MM.1S (cell line): ENCODE measurements at regions not wholly inside any gene's neighbourhood (a gene's known extent, or its start where the extent isn't known, plus 50 kb on each side); places are given as distances from the start of the nearest gene placed in this dataset.

Experiments
- DNase-seq: peaks from one replicate; pipeline ENCODE4 v3.0.0-alpha.2; 2015
- H2AFZ ChIP-seq: fragments of 300-600 bp; sonication (generic); 2 replicates; pipeline ENCODE4 v1.6.0; 2016; ENCODE audit warnings: antibody characterized with exemption, low read length
- H3F3A ChIP-seq: fragments of 300-600 bp; sonication (generic); 2 replicates; pipeline ENCODE4 v1.6.1; 2016; ENCODE audit warnings: mild to moderate bottlenecking, antibody characterized with exemption, low read length, moderate library complexity, mixed read lengths; ENCODE audit not compliant: insufficient read depth
- H3K27ac ChIP-seq: fragments of 300-600 bp; sonication (generic); 2 replicates; pipeline ENCODE4 v1.5.1; 2016; ENCODE audit warnings: mild to moderate bottlenecking, low read length
- H3K27me3 ChIP-seq: fragments of 300-600 bp; sonication (generic); replicated peaks from 2 replicates; pipeline ENCODE4 v1.6.0; 2016; ENCODE audit warnings: low read length; ENCODE audit not compliant: insufficient read depth
- H3K36me3 ChIP-seq: fragments of 300-600 bp; sonication (generic); replicated peaks from 2 replicates; pipeline ENCODE4 v1.6.1; 2016; ENCODE audit warnings: mild to moderate bottlenecking, low read length, mixed read lengths; ENCODE audit not compliant: insufficient read depth
- H3K4me1 ChIP-seq: fragments of 300-600 bp; sonication (generic); 2 replicates; pipeline ENCODE4 v1.6.1; 2016; ENCODE audit warnings: low read length, mixed read lengths
- H3K4me2 ChIP-seq: fragments of 300-600 bp; sonication (generic); 2 replicates; pipeline ENCODE4 v1.6.0; 2016; ENCODE audit warnings: low read depth, low read length
- H3K4me3 ChIP-seq: fragments of 300-600 bp; sonication (generic); 2 replicates; pipeline ENCODE4 v1.5.1; 2016; ENCODE audit warnings: low read length, mixed read lengths
- H3K79me2 ChIP-seq: fragments of 300-600 bp; sonication (generic); 2 replicates; pipeline ENCODE4 v1.6.1; 2016; ENCODE audit warnings: mixed run types, low read length, mixed read lengths
- H3K9ac ChIP-seq: fragments of 300-600 bp; sonication (generic); 2 replicates; pipeline ENCODE4 v1.6.1; 2016; ENCODE audit warnings: low read length, mixed read lengths
- H3K9me2 ChIP-seq: fragments of 300-600 bp; sonication (generic); replicated peaks from 2 replicates; pipeline ENCODE4 v1.6.1; 2016; ENCODE audit warnings: mild to moderate bottlenecking, low read length, mixed read lengths; ENCODE audit not compliant: insufficient read depth
- H3K9me3 ChIP-seq: fragments of 300-600 bp; sonication (generic); replicated peaks from 2 replicates; pipeline ENCODE4 v1.6.1; 2016; ENCODE audit warnings: mild to moderate bottlenecking, low read length, mixed read lengths; ENCODE audit not compliant: insufficient read depth
- H4K20me1 ChIP-seq: fragments of 300-600 bp; sonication (generic); 2 replicates; pipeline ENCODE4 v1.6.1; 2016; ENCODE audit warnings: mild to moderate bottlenecking, low read length, moderate library complexity, mixed read lengths; ENCODE audit not compliant: insufficient read depth
- EZH2 ChIP-seq: fragments of 300-600 bp; sonication (generic); optimal IDR thresholded peaks from 2 replicates; pipeline ENCODE3; 2017; ENCODE audit warnings: low read depth, mild to moderate bottlenecking, antibody characterized with exemption, low read length, mixed read lengths
- EZH2phosphoT487 ChIP-seq: fragments of 300-600 bp; sonication (generic); IDR thresholded peaks from 2 replicates; pipeline ENCODE4 v1.6.1; 2018; ENCODE audit warnings: antibody characterized with exemption, low read length
- TF ChIP-seq, protein P1 (sequence below): fragments of 300-600 bp; sonication (generic); IDR thresholded peaks from 2 replicates; pipeline ENCODE4 v1.5.1; 2016; ENCODE audit warnings: antibody characterized with exemption, low read length, mixed read lengths

DNA sequence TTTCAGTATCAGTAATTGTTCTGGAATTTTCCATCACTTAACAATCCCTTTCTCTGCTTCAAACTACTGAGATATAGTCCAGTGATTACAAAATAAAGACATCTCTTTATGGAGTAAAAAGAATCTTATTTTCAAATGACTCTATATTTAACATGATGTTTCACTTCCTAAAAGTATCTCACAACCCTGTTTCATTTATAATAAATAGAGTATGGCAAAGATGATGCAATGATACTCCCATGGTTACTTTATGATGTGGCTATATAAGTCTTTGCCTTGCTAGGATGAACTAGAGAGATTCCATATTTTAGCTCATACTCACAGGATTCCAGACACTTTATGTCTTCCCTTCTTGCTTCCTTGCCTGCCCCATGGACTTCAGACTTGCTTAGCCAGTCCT lies 953.5 kb upstream of the MDGA2 start:
- no peaks in the 10 kb centered on the region for H3K9me2 ChIP-seq
- no peak overlapping the region for H3K27ac ChIP-seq
- no peaks in the 10 kb centered on the region for H3K27me3 ChIP-seq
- H2AFZ ChIP-seq: no peak overlapping the region
- H3K4me3 ChIP-seq: no peak overlapping the region
- H3K79me2 ChIP-seq: no peaks in the 10 kb centered on the region
- H3K36me3 ChIP-seq: no peaks in the 10 kb centered on the region
- H3K9ac ChIP-seq: no peak overlapping the region
- H4K20me1 ChIP-seq: no peaks in the 10 kb centered on the region
- H3F3A ChIP-seq: no peaks in the 10 kb centered on the region
- no peak overlapping the region for H3K4me2 ChIP-seq
- H3K4me1 ChIP-seq: no peaks in the 10 kb centered on the region
- no peak for TF ChIP-seq EZH2phosphoT487
- no peak for TF ChIP-seq EZH2
- TF ChIP-seq, protein P1, sequence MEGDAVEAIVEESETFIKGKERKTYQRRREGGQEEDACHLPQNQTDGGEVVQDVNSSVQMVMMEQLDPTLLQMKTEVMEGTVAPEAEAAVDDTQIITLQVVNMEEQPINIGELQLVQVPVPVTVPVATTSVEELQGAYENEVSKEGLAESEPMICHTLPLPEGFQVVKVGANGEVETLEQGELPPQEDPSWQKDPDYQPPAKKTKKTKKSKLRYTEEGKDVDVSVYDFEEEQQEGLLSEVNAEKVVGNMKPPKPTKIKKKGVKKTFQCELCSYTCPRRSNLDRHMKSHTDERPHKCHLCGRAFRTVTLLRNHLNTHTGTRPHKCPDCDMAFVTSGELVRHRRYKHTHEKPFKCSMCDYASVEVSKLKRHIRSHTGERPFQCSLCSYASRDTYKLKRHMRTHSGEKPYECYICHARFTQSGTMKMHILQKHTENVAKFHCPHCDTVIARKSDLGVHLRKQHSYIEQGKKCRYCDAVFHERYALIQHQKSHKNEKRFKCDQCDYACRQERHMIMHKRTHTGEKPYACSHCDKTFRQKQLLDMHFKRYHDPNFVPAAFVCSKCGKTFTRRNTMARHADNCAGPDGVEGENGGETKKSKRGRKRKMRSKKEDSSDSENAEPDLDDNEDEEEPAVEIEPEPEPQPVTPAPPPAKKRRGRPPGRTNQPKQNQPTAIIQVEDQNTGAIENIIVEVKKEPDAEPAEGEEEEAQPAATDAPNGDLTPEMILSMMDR: no peak
- H3K9me3 ChIP-seq: no peaks in the 10 kb centered on the region
- DNase-seq: no peak

DNA sequence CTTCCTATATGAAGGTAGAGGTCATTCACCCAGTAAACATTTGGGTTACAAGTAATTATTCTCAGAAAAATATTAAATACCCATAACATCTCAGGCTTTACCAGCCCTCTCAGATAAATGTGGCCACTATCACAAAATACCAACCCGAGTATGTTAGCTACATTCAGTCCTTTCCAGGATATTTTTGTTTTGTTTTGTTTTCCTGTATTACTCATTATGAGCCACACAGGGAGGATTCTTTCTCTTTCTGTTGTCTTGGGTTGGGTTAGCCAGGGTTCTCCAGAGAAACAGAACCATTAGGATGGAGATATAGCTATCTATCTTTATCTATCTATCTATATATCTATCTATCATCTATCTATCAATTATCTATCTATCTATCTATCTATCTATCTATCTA lies 947.6 kb upstream of the MDGA2 start:
- no peaks in the 10 kb centered on the region for H4K20me1 ChIP-seq
- no peak overlapping the region for H3K27ac ChIP-seq
- no peaks in the 10 kb centered on the region for H3K9me2 ChIP-seq
- H3F3A ChIP-seq: no peaks in the 10 kb centered on the region
- no peak overlapping the region for H3K9ac ChIP-seq
- no peak for TF ChIP-seq EZH2
- no peak for TF ChIP-seq EZH2phosphoT487
- TF ChIP-seq, protein P1: no peak
- H3K4me3 ChIP-seq: no peak overlapping the region
- no peaks in the 10 kb centered on the region for H3K36me3 ChIP-seq
- H3K79me2 ChIP-seq: no peaks in the 10 kb centered on the region
- no peaks in the 10 kb centered on the region for H3K9me3 ChIP-seq
- DNase-seq: no peak
- H3K27me3 ChIP-seq: no peaks in the 10 kb centered on the region
- no peaks in the 10 kb centered on the region for H3K4me1 ChIP-seq
- no peak overlapping the region for H2AFZ ChIP-seq
- no peak overlapping the region for H3K4me2 ChIP-seq

DNA sequence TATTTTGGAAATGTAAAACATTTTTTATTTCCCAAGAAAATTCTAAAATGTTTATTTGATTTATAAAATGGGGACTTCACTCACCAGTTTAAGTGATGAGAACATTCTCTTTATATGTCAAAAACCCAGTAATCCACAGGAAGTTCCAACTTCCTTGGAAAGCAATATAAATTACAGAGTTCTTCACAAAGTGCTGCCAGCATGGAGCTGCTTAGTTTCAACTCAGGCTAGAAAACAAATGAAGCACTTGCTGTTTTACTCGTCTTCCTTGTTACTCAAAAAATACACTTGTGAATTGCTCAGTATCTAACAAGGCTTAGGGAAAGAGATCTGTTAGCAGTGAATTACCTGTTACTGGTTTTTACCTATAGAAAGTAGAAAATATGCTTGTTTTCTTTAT lies 942.7 kb upstream of the MDGA2 start:
- no peak for DNase-seq
- H3F3A ChIP-seq: no peaks in the 10 kb centered on the region

More for the DNA sequence above, 942.7 kb upstream of the MDGA2 start:
- Histone ChIP-seq H3K9me2 (no peaks in the 10 kb centered on the region), H3K4me1 (no peaks in the 10 kb centered on the region), H3K9me3 (no peaks in the 10 kb centered on the region), H3K9ac (no peak overlapping the region), H3K27me3 (no peaks in the 10 kb centered on the region), H3K36me3 (no peaks in the 10 kb centered on the region), H3K79me2 (no peaks in the 10 kb centered on the region), H3K4me3 (no peak overlapping the region), H3K27ac (no peak overlapping the region), H2AFZ (no peak overlapping the region), H4K20me1 (no peaks in the 10 kb centered on the region), H3K4me2 (no peak overlapping the region)
- TF ChIP-seq EZH2 (no peak), EZH2phosphoT487 (no peak)
- TF ChIP-seq, protein P1: no peak
